Right atrium auricular region (tissue), 2 donors: ENCODE measurements at regions not wholly inside any gene's neighbourhood (a gene's known extent, or its start where the extent isn't known, plus 50 kb on each side); places are given as distances from the start of the nearest gene placed in this dataset.

Experiments used
- DNase-seq: peaks from one replicate; pipeline ENCODE4 v3.0.0-alpha.2; 2019; ENCODE audit warnings: low spot score
- H3K27ac ChIP-seq, 2 donors: fragments of 200-600 bp; sonication (generic); 1 replicate in 1 of 2; 2 replicates in 1 of 2; pipeline ENCODE4 v1.5.1; 2016 to 2019
- H3K27me3 ChIP-seq, 2 donors: fragments of 200-600 bp; sonication (generic); one replicate each; pipeline versions ENCODE4 v1.5.1 to v1.6.0; 2017 to 2019
- H3K36me3 ChIP-seq: fragments of 200-600 bp; sonication (generic); one replicate; pipeline ENCODE4 v1.5.1; 2016
- H3K4me1 ChIP-seq, 2 donors: fragments of 200-600 bp; sonication (generic); one replicate each; pipeline versions ENCODE4 v1.5.1 to v1.6.0; 2017 to 2019
- H3K4me3 ChIP-seq, 2 donors: fragments of 200-600 bp; sonication (generic); 1 replicate in 1 of 2; 2 replicates in 1 of 2; pipeline ENCODE4 v1.5.1; 2017 to 2019; ENCODE audit warnings: mild to moderate bottlenecking in 1 of 2, moderate library complexity in 1 of 2
- H3K9me3 ChIP-seq, 2 donors: fragments of 200-600 bp; sonication (generic); one replicate each; pipeline ENCODE4 v1.5.1; 2019
- CTCF ChIP-seq, 2 donors: fragments of 200-600 bp; sonication (generic); IDR thresholded peaks; one replicate each; pipeline ENCODE4 v1.5.1; 2019; ENCODE audit warnings: antibody characterized with exemption in 2 of 2

- H3K4me1 ChIP-seq: peaks cover 0 to 40% of the 10 kb centered on the region in 2 donors
- no peak for TF ChIP-seq CTCF (IDR thresholded peaks at IDR 0.05)
- no peak overlapping the region for H3K27ac ChIP-seq
- H3K36me3 ChIP-seq: no peaks in the 10 kb centered on the region
- peaks cover 0 to 6% of the 10 kb centered on the region in 2 donors for H3K9me3 ChIP-seq
- H3K4me3 ChIP-seq: no peak overlapping the region
- H3K27me3 ChIP-seq: no peaks in the 10 kb centered on the region
- DNase-seq: no peak
Measured at GRCh38 chr11:130771708-130772107, 144.6 kb downstream of the SNX19 start.

GRCh38 chr11:130772266-130773227 lies 143.7 kb downstream of the SNX19 start:
- no peak for DNase-seq
- H3K27me3 ChIP-seq: no peaks in the 10 kb centered on the region
- no peak overlapping the region for H3K27ac ChIP-seq
- no peaks in the 10 kb centered on the region for H3K36me3 ChIP-seq
- H3K4me3 ChIP-seq: no peak overlapping the region
- TF ChIP-seq CTCF (IDR thresholded peaks at IDR 0.05): no peak
- H3K4me1 ChIP-seq: peaks cover 0 to 40% of the 10 kb centered on the region in 2 donors
- peaks cover 0 to 2% of the 10 kb centered on the region in 2 donors for H3K9me3 ChIP-seq

GRCh38 chr11:130773244-130773820 lies 142.9 kb downstream of the SNX19 start:
- DNase-seq: no peak
- H3K9me3 ChIP-seq: no peaks in the 10 kb centered on the region
- no peak for TF ChIP-seq CTCF (IDR thresholded peaks at IDR 0.05)
- no peaks in the 10 kb centered on the region for H3K27me3 ChIP-seq
- no peak overlapping the region for H3K4me3 ChIP-seq
- no peaks in the 10 kb centered on the region for H3K36me3 ChIP-seq
- H3K27ac ChIP-seq: no peak overlapping the region
- peaks cover 0 to 40% of the 10 kb centered on the region in 2 donors for H3K4me1 ChIP-seq

- Histone ChIP-seq H3K27ac (no peak overlapping the region), H3K9me3 (no peaks in the 10 kb centered on the region), H3K36me3 (no peaks in the 10 kb centered on the region), H3K4me1 (peaks cover 0 to 40% of the 10 kb centered on the region in 2 donors), H3K27me3 (no peaks in the 10 kb centered on the region), H3K4me3 (no peak overlapping the region)
- DNase-seq: no peak
- TF ChIP-seq CTCF (IDR thresholded peaks at IDR 0.05): no peak
Measured at GRCh38 chr11:130774703-130775102, 141.6 kb downstream of the SNX19 start.

GRCh38 chr11:130775306-130776060 lies 140.8 kb downstream of the SNX19 start:
- DNase-seq: no peak

More at GRCh38 chr11:130775306-130776060, 140.8 kb downstream of the SNX19 start:
- Histone ChIP-seq H3K9me3 (no peaks in the 10 kb centered on the region), H3K36me3 (no peaks in the 10 kb centered on the region), H3K4me1 (peaks cover 0 to 40% of the 10 kb centered on the region in 2 donors), H3K27ac (no peak overlapping the region), H3K4me3 (no peak overlapping the region), H3K27me3 (no peaks in the 10 kb centered on the region)
- no peak for TF ChIP-seq CTCF (IDR thresholded peaks at IDR 0.05)
